ENCODE measurements at regions not wholly inside any gene's neighbourhood (a gene's known extent, or its start where the extent isn't known, plus 50 kb on each side); places are given as distances from the start of the nearest gene placed in this dataset.

DNA sequence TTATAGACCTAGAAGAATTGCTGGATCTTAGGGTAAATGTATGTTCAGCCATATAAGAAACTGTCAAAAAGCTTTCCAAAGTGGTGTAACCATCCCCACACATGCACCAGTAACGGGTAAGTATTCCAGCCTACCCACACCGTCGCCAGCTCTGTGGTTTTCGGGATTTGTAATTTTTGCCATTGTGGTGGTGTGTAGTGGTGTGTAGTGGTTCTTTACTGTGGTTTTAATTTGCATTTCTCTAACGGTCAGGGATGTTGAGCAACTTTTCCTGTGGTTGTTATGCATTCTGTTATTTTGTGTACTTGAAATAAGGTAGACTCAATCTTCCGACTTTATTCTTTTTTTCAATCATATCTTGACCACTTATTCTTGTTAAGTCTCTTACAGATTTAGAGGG lies 342.4 kb upstream of the AJAP1 start:
- DNase-seq (ENCODE audit: low read depth in 2 of 2): no peak

DNA sequence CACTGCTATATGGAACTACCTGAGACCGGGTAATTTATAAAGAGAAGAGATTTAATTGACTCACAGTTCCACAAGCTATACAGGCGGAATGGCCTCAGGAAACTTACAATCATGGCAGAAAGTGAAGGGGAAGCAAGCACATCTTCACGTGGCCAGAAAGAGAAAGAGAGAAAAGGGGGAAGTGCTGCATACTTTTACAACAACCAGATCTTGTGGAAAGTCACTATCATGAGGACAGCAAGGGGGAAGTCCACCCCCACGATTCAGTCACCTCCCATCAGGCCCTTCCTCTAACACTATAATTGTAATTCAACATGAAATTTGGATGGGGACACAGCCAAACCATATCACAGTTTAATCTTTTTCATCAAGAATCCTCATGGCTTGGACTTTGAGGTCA lies 339.2 kb upstream of the AJAP1 start:
- DNase-seq (ENCODE audit: low read depth in 2 of 2): no peak

DNA sequence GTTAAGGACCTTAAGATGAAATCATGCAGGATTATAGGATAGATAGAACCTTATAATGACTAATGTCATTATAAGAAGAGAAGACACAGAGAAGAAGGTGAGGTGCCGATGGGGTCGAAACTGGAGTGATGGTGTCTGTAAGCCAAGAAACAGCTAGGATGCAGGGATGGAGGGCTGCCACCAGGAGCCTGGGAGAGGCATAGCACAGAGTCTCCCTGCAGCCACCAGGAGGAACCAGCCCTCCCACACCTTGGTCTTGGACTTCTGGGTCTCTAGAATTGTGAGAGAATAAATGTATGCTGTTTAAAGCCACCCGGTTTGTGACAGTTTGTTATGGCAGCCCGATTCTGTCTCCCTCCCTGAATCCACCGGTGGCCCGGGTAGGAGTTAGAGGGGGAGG lies 337.2 kb upstream of the AJAP1 start:
- no peak for DNase-seq (ENCODE audit: low read depth in 2 of 2)

DNA sequence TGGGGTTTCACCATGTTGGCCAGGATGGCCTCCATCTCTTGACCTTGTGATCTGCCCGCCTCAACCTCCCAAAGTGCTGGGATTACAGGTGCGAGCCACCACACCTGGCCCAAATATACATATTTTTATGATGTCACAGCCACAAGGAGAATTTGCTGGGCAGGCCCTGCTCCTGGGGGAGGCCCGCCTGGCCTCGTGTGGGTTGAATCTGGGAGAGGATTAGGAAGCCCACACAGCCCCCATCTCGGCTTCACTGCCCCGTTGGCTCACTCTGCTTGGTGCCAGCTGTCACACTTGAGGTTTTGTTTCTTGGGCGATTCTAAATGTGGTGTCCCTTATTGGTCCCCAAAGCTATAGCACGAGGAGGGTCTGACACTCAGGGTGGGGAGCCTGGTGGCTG lies 335.7 kb upstream of the AJAP1 start:
- no peak for DNase-seq (ENCODE audit: low read depth in 2 of 2)

DNA sequence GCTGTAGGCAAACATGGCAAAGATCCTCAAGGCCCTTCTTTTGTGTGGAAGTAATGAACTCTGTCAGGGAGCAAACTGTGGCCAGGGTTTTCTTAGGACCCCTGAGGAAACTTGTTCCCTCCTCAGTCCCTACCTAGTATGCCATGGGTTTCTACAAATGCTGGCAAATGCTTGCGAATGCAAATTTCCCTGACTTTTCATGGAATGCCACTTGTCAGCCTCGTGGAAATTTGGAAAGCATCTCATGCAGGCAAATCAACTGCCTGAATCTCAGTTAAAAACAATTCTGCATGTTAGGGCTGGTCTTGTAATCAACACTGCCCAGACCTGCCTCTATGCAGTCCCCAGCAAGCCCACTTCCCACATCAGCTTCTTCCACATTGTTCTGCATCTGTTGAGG lies 334.9 kb upstream of the AJAP1 start:
- DNase-seq (ENCODE audit: low read depth in 2 of 2): no peak

DNA sequence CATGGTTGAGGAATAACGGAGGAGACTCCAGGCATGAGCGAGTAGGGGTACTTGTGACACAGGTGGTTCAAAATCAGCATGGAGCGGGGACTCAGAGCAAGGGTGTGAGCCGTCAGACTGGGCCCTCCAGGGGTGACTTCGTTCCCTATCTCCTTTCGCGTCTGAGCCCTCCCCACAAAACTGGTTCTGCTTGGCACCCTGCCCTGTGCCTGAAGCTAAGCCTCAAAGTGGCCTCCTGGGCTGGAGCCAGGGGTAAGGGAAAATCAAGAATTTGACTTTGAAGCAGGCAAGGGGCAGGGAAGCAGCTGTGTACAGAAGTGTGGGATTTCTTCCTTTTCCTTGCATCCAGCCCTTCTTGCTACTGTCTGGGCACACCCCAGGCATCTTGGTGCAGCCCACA lies 331.5 kb upstream of the AJAP1 start:
- no peak for DNase-seq (ENCODE audit: low read depth in 2 of 2)

DNA sequence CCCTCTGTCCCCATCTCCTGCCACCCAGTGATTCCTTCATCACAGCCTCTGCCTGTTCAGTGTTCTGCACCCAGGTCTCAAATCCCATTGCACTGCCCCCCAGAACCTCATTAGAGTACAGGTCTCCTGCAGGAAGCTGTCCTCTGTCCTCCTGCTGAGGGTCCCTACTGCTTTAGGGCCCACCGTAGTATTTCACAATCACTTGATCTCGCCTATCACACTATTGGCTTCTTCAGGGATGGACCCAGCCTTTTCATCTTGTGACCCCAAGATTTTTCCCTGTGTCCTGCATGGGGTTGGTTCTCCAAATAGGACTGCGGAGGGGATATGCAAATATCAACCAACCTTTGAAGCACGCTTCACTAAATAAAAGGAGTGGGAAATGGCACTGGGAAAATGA lies 331.1 kb upstream of the AJAP1 start:
- DNase-seq (ENCODE audit: low read depth in 2 of 2): no peak

DNA sequence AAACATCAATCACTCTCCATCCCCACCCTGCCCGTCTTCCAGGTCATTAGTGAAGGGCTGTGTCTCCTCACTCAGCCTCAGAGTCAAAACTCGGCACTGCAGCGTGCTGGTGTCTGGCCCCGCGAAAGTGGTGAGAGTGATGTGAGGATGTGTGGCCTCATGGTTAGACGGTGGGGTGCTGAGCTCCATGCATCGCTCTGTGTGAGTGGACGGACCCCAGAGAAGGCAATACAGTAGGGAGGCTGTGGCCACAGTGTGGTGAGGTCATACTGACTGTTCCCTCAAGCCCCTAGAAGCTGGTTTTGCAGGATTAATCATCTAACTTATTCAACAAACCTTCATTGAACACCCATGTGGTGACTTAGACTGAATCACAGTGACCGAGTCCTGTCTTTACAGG lies 329.9 kb upstream of the AJAP1 start:
- no peak for DNase-seq (ENCODE audit: low read depth in 2 of 2)

DNA sequence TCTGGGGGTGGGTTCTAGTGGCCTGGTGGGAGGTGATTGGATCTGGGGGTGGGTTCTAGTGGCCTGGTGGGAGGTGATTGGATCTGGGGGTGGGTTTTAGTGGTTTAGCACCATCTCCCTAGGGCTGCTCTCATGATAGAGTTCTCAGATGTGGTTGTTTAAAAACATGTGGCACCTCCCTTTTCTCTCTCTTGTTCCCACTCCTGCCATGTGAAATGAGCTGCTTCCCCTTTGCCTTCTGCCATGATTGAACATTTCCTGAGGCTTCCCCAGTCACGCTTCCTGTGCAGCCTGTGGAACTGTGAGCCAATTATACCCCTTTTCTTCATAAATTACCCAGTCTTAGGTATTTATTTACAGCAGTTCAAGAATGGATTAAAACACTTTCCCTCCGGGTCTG lies 327.3 kb upstream of the AJAP1 start:
- DNase-seq (ENCODE audit: low read depth in 2 of 2): no peak

DNA sequence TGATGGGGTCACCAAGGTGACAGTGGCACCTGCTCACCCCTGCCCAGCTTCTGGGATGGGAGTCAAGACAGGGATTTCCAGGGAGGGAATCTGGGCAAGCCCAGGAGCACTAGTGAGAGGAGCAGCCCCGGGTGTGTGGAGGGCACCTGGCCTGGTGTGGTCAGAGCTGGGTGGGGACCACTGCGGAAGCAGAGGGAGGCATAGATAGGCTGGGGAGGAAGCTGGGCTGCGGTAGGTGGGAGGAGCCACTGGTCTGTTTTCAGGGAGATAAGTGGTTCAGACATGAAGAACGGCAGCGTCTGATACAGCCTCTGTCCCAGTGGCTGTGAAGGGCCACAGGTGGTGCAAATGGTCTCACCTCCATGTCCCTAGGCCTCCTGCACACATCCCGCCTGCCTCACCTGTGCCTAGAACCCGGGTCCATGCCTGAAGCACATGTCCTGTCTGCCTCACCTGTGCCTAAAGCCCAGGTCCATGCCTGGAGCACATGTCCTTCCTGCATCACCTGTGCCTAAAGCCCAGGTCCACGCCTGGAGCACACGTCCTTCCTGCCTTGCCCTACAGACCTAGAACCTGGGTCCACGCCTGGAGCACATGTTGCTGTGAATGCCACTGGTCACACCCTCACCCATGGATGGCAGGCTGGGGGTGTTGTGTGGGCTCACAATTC lies 325.9 kb upstream of the AJAP1 start:
- no peak for DNase-seq (ENCODE audit: low read depth in 2 of 2)

DNA sequence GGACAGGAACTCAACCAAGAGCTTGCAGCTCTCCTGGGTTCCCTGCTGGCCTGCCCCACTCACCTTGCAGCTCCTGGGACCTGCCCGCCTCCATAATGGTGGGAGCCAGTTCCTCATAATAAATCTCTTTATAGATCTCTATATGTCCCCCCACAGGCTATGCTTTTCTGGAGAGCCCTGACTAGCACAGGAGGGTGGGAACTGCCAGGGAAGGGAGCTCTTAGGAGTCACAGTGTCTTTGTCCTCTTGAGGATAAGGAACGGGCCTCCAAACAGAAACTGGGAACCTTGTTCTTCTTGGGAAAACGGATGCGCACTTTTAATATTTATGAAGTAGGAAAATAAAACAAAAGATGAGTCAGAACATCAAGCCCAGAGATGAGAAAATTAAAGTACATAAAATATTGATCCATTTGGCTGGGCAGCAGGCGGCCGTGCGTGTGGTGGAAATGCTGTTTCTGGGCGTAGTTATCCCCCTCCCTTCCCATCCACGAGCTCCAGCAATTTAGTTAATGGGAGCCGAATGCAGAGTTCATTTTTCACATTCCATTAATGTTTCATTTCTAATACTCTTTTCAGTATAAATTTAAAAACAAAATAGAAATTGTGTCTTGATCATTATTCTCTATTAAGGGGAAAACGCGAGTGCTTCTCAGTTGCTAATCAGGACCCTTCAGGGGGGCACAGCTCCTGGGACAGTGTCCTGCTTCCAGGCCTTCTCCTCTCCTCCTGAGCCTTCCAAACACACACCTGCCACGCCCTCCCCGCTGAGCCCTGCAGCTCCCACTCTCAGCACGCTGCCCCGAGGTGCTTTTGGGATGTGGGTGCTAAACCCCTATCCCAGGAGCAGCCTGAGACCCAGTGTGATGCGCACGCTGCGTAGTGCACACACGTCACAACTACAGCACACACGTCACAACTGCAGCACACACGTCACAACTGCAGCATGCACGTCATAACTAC lies 323.3 kb upstream of the AJAP1 start:
- DNase-seq (ENCODE audit: low read depth in 2 of 2): no peak

DNA sequence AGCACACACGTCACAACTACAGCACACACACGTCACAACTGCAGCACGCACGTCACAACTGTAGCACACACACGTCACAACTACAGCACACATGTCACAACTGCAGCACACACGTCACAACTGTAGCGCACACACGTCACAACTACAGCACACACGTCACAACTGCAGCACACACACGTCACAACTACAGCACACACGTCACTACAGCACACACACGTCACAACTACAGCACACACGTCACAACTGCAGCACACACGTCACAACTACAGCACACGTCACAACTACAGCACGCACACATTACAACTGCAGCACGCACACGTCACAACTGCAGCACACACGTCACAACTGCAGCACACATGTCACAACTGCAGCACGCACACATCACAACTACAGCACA lies 322.6 kb upstream of the AJAP1 start:
- no peak for DNase-seq (ENCODE audit: low read depth in 2 of 2)

DNA sequence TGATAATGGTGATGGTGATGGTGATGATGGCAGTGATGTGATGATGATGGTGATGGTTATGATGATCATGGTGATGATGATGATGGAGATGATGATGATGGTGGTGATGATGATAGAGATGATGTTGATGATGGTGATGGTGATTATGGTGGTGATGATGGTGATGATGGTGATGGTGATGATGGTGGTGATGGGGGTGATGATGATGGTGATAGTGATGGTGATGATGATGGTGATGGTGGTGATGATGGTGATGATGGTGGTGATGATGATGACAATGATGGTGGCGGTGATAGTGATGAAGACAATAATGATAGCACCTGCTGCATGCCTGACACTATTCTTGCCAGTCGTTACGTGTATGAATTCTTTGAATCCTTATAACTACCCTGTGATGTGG lies 317.9 kb upstream of the AJAP1 start:
- DNase-seq (ENCODE audit: low read depth in 2 of 2): no peak

DNA sequence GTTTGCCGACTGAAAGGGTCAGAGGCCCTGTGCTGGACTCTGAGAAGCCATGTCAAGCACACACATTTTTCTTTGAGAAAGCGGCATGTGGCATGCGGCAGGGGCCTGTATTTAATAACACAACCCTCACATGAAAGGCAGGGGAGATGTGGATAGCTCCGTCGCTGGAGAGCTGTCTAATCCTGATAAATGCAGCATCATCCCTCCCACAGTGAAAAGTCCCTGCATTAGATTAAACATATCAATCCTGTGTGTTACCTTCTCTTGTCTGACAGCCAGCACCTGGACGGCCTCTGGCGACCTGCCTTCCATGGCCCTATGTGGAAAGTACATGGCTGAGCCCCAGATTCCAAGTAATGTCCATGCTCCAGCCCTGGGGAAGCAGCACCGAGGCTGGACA lies 313.0 kb upstream of the AJAP1 start:
- no peak for DNase-seq (ENCODE audit: low read depth in 2 of 2)

DNA sequence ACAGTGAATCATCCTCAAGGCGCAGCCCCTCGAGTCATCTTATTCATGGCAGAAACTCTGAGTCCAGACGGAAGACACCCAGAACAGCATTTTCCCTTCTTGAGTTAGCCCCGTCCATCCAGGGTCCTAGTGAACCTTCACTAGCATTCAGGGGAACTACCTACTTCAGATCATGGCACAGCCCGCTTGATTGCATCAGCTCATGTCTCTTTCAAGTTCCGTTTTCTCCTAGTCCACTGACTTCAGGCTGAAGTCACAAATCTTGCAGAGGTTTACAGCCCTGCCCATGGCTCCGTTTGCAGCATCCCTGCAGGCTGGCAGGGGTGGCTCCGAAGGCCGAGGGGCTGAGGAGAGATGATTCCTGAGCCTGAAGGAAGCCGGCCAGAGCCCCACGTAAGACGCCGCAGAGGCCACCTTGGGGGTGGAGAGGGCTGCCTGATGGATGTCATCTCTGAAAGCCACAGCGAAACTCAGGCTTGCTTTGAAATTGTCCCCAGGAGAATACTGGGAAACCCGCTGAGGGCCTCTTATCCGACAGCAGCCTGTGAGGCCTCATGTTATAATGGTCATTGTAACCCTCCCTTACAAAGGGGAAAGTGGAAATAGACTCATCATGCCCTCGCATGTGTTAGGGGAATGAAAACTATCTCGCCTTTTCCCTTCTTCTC lies 310.2 kb upstream of the AJAP1 start:
- no peak for DNase-seq (ENCODE audit: low read depth in 2 of 2)

DNA sequence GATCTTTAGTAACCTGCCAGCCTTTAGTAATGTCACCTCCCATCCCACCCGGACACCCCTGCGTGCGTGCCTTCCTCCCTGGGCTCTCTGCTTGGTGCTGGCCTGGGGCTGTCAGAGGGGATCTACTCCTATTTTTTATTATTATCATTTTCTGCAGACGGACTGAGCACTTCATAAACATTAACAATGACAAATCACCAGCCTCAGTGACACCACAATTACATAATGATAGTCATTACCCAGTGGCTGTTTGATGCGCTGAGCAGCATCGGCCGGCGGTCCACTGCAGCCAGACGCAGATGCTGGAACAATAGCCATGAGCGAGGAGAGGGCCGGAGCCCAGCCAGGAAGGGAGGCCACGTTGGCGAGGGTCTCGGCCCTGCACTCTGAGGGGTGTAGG lies 309.3 kb upstream of the AJAP1 start:
- no peak for DNase-seq (ENCODE audit: low read depth in 2 of 2)

DNA sequence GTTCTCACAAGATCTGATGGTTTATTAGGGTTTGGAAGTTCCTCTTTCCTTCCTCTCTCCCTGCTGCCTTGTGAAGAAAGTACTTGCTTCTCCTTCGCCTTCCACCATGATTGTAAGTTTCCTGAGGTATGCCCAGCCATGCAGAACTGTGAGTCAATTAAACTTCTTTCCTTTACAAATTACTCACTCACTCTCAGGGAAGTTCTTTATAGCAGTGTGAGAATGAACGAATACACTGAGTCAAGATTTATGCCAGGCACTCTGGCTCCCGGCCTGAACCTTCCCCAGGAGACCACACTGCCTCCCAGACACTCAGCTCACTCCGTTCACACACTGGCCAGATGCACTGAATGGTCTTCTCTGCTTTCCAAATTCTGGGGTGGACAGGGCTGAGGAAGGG lies 308.3 kb upstream of the AJAP1 start:
- no peak for DNase-seq (ENCODE audit: low read depth in 2 of 2)

DNA sequence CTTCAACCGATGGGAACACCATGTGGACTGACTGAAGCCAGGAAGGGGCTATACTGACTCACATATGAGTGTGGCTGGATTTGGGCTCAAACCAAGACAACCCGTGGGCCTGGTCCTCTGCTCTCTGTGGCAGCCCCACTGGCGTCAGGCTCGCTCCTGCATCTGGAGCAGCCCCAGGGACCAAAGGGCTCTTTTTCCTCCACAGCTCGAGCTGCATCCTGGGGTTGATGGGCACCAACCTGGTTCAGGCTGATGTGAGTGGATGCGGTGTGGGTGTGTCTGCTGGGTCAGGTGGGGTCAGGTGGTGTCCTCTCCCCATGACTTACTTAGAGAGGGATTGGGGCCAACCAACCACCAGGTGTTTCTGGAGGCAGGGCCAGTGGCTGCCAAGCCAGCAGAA lies 303.0 kb upstream of the AJAP1 start:
- no peak for DNase-seq (ENCODE audit: low read depth in 2 of 2)

DNA sequence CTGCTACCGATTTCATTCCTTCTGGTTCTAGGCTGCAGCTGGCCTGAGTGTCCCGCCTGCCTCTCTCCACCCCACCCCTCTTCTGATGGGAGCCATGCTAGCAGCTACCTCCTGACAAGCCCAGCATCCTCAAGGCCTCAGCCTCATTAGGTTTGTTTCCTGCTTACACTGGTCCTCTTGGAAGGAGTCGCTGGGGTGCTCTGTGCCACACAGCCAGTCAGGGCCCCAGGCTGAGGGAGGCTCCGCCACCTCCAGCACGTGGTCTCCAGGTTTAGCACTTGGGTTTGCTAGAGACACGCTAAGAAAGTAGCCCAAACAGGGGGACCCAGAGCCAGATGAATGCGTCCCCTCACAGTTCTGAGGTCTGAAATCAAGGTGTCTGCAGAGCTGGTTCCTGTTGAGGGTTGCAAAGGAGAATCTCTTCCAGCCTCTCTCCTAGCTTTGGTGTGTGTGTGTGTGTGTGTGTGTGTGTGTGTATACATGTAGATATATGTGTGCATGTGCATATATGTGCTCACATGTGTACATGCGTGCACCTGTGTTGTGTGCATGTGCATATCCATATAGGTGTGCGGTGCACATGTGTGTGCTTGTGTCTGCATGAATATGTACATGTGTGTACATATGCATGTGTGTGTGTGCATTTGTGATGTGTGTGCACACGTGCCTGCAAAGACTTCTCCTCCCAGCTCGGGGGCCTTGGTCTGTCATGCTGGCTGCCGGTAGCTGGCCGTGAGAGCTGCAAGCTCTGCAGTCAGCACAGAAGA lies 301.1 kb upstream of the AJAP1 start:
- no peak for DNase-seq (ENCODE audit: low read depth in 2 of 2)

DNA sequence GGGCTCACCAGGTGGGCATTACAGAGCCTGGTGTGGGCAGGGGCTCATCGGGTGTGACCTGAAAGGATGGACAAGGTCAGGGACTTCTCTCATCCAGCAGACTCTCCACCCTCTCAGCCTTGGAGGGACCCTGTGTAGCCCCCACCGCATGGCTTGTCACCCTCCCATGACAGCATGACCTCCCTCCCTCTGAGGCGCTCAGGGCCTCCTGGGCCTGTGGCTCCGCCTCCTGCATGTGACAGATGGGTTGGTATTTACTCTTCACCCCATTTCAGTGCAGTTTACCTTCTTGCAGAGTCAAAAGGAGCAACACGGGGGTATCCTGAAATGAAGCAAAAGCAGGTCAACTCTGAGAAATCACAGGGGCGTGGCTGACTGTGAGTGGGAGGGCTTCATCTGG lies 298.6 kb upstream of the AJAP1 start:
- DNase-seq (ENCODE audit: low read depth in 2 of 2): no peak

DNA sequence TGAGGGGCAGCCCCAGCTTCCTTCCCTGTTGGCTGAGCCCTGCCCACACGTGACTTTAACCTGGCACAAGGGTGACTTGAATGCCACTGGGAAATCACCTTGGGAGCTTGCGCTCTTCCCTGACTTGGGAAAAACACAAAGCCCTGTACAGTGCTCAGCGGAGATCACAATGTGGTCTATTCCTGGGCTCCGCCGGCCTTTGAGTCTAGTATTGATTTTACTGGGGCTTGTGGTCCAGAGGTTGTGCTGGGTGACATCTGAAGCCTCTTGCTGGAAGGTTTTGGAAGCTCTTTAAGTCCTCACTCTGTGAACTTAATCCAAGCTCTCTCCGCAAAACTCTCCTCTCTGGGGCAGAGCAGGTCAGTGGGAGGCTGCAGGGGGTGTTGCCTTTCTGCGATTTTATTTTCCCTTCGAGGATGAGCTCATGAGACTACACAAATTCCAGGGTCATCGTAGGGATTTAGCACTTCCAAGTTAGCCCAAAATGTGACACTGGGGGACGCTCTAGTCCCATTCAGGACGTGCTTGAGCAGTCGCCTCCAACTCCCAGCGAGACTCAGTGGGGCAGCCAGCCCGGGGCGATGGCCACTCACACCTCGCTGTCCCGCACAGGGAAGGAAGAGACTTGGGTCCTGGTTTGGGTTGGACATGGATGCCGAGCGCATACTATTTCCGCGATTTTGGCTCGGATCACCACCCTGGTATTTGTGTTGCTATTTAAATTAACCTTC lies 291.9 kb upstream of the AJAP1 start:
- no peak for DNase-seq (ENCODE audit: low read depth in 2 of 2)

Data from activated CD4-positive, alpha-beta T cell treated with anti-CD3 and anti-CD28 coated beads for 24 hours (primary cell).